ENCODE measurements at regions not wholly inside any gene's neighbourhood (a gene's known extent, or its start where the extent isn't known, plus 50 kb on each side); places are given as distances from the start of the nearest gene placed in this dataset.

- TF ChIP-seq ZNF462 (CRISPR knock-in tag; IDR thresholded peaks at IDR 0.05) = no peak
These were observed 55.8 kb upstream of the LANCL2 start (continued) for GRCh38 chr7:55309040-55309991.

- H3K4me3 Mint-ChIP-seq = no peak overlapping the region
- no peaks in the 10 kb centered on the region for H3K27me3 ChIP-seq (ENCODE audit: insufficient read depth)
- no peaks in the 10 kb centered on the region for H4K20me1 ChIP-seq (replicated peaks; ENCODE audit: insufficient read depth)
- no peak overlapping the region for H3K4me2 ChIP-seq
- H3K9me3 Mint-ChIP-seq = peaks cover 44% of the 10 kb centered on the region
- H3K4me1 Mint-ChIP-seq = peaks cover 11% of the 10 kb centered on the region
- no peaks in the 10 kb centered on the region for H3F3A ChIP-seq (replicated peaks; ENCODE audit: low read depth)
- no peaks in the 10 kb centered on the region for H3K36me3 ChIP-seq (ENCODE audit: insufficient read depth)
- ATAC-seq (no peak), DNase-seq (ENCODE audit: low spot score) (no peak)
- no peak overlapping the region for H3K27ac ChIP-seq (ENCODE audit: low read depth)
- 0 out of 2 replicates have a peak, but pooled peaks cover 15% of the 10 kb centered on the region for H3K9me2 ChIP-seq (ENCODE audit: insufficient read depth)
- no peak overlapping the region for H2AFZ ChIP-seq
- H3K27ac Mint-ChIP-seq = no peak overlapping the region
- no peak overlapping the region for H3K4me3 ChIP-seq
- no peaks in the 10 kb centered on the region for H3K79me2 ChIP-seq (replicated peaks; ENCODE audit: insufficient read depth)
- peaks cover 5% of the 10 kb centered on the region for H3K27me3 Mint-ChIP-seq (ENCODE audit: insufficient read depth, low read depth, poor library complexity)
- 0 out of 2 replicates have a peak, but pooled peaks cover 3% of the 10 kb centered on the region for H3K4me1 ChIP-seq (ENCODE audit: insufficient read depth)
- H3K36me3 Mint-ChIP-seq (ENCODE audit: low read depth) = peaks cover 22% of the 10 kb centered on the region
- TF ChIP-seq ZNF114 (CRISPR knock-in tag; IDR thresholded peaks at IDR 0.05) = no peak
- TF ChIP-seq ZNF331 (CRISPR knock-in tag; IDR thresholded peaks at IDR 0.05; ENCODE audit: low read depth) = no peak
- no peak for TF ChIP-seq CREB1 (CRISPR knock-in tag; IDR thresholded peaks at IDR 0.05; ENCODE audit: low read depth)
- no peak for TF ChIP-seq CTCF (conservative IDR thresholded peaks at IDR 0.05; ENCODE audit: low read depth in 2 of 2)
These were observed 54.7 kb upstream of the LANCL2 start for GRCh38 chr7:55310287-55311025.
